CD1c-positive myeloid dendritic cell (primary cell): ENCODE measurements at regions not wholly inside any gene's neighbourhood (a gene's known extent, or its start where the extent isn't known, plus 50 kb on each side); places are given as distances from the start of the nearest gene placed in this dataset.
A peak's percentile ranks its signal among the peaks of the same experiment; 100 is the strongest.

Experiments
- DNase-seq: peaks from one replicate; pipeline ENCODE4 v3.0.0-alpha.2; 2016; ENCODE audit errors: extremely low spot score

- no peak for DNase-seq
These were observed 84.2 kb upstream of the S1PR1 start for GRCh38 chr1:101152633-101153032.

- no peak for DNase-seq
These were observed 85.5 kb upstream of the S1PR1 start for GRCh38 chr1:101151286-101151685.

GRCh38 chr1:101150670-101151069, 86.1 kb upstream of the S1PR1 start:
- no peak for DNase-seq

- DNase-seq = no peak
These were observed 86.6 kb upstream of the S1PR1 start for GRCh38 chr1:101150266-101150665.

GRCh38 chr1:101148980-101149379, 87.8 kb upstream of the S1PR1 start:
- no peak for DNase-seq

GRCh38 chr1:101147381-101147780, 89.4 kb upstream of the S1PR1 start:
- no peak for DNase-seq

GRCh38 chr1:101145449-101145820, 91.4 kb upstream of the S1PR1 start:
- no peak for DNase-seq

GRCh38 chr1:101144671-101145448, 92.0 kb upstream of the S1PR1 start:
- DNase-seq = peak; percentile 19

- no peak for DNase-seq
These were observed 94.6 kb upstream of the S1PR1 start for GRCh38 chr1:101142244-101142643.

GRCh38 chr1:101141376-101141775, 95.4 kb upstream of the S1PR1 start:
- DNase-seq = no peak

GRCh38 chr1:101139821-101140718, 96.7 kb upstream of the S1PR1 start:
- DNase-seq = no peak

- DNase-seq = no peak
These were observed 97.7 kb upstream of the S1PR1 start for GRCh38 chr1:101139130-101139529.

- peak; percentile 26 for DNase-seq
These were observed 99.4 kb upstream of the S1PR1 start for GRCh38 chr1:101137144-101138126.

- DNase-seq = peak; percentile 23
These were observed 100.1 kb upstream of the S1PR1 start for GRCh38 chr1:101136739-101137138.

- no peak for DNase-seq
These were observed 100.5 kb upstream of the S1PR1 start for GRCh38 chr1:101136271-101136670.

- no peak for DNase-seq
These were observed 101.3 kb upstream of the S1PR1 start for GRCh38 chr1:101135526-101135925.

GRCh38 chr1:101131239-101131843, 105.5 kb upstream of the S1PR1 start:
- no peak for DNase-seq

GRCh38 chr1:101130673-101131072, 105.1 kb upstream of the DPH5 start:
- DNase-seq = no peak

- DNase-seq = no peak
These were observed 103.3 kb upstream of the DPH5 start for GRCh38 chr1:101128846-101129245.

- no peak for DNase-seq
These were observed 102.7 kb upstream of the DPH5 start for GRCh38 chr1:101128211-101128727.

GRCh38 chr1:101124405-101124804, 98.8 kb upstream of the DPH5 start:
- no peak for DNase-seq
